CD14-positive monocyte (primary cell): ENCODE measurements at regions not wholly inside any gene's neighbourhood (a gene's known extent, or its start where the extent isn't known, plus 50 kb on each side); places are given as distances from the start of the nearest gene placed in this dataset.

Experiments
- DNase-seq, 3 donors: peaks; one replicate each; pipeline ENCODE4 v3.0.0-alpha.2; 2011 to 2022
- H2AFZ ChIP-seq: 2 replicates; pipeline ENCODE4 v1.6.0; 2012; ENCODE audit warnings: mild to moderate bottlenecking, low read depth, low read length, inconsistent platforms; ENCODE audit not compliant: insufficient read depth, poor library complexity, severe bottlenecking
- H3K27ac ChIP-seq, 2 donors: 1 replicate in 1 of 2; 2 replicates in 1 of 2; pipeline ENCODE4 v1.5.1; 2012 to 2013; ENCODE audit warnings: low read length in 2 of 2, control low read depth in 1 of 2, inconsistent platforms in 1 of 2, low read depth in 1 of 2, mild to moderate bottlenecking in 1 of 2
- H3K27me3 ChIP-seq, 2 donors: one replicate each; pipeline versions ENCODE4 v1.6.0 to v1.6.1; 2011 to 2013; ENCODE audit warnings: low read length in 2 of 2; ENCODE audit not compliant: control insufficient read depth in 2 of 2, insufficient read depth in 2 of 2
- H3K36me3 ChIP-seq, 2 donors: replicated peaks in 1 of 2; 1 replicate in 1 of 2; 2 replicates in 1 of 2; pipeline versions ENCODE4 v1.5.1 to v1.6.1; 2012 to 2013; ENCODE audit warnings: low read length in 2 of 2, control low read depth in 1 of 2, inconsistent platforms in 1 of 2, mild to moderate bottlenecking in 1 of 2; ENCODE audit not compliant: insufficient read depth in 2 of 2, control insufficient read depth in 1 of 2
- H3K4me1 ChIP-seq, 2 donors: 1 replicate in 1 of 2; 2 replicates in 1 of 2; pipeline versions ENCODE4 v1.5.1 to v1.6.1; 2012 to 2013; ENCODE audit warnings: low read length in 2 of 2, control low read depth in 1 of 2, inconsistent platforms in 1 of 2, mild to moderate bottlenecking in 1 of 2, moderate library complexity in 1 of 2; ENCODE audit not compliant: insufficient read depth in 2 of 2, control insufficient read depth in 1 of 2
- H3K4me2 ChIP-seq: replicated peaks from 2 replicates; pipeline ENCODE3; 2012; ENCODE audit warnings: low read length, moderate library complexity, mild to moderate bottlenecking; ENCODE audit not compliant: poor library complexity, severe bottlenecking; ENCODE audit errors: extremely low read depth
- H3K4me3 ChIP-seq, 3 experiments: fragments of 200-600 bp in 1 of 3; sonication (generic) in 1 of 3; replicated peaks in 1 of 3; 1 replicate in 2 of 3; 2 replicates in 1 of 3; pipeline ENCODE4 v1.5.1; 2011 to 2013; ENCODE audit warnings: low read length in 3 of 3, mild to moderate bottlenecking in 3 of 3, control low read depth in 2 of 3, low read depth in 2 of 3, inconsistent platforms in 1 of 3, moderate library complexity in 1 of 3
- H3K79me2 ChIP-seq: 2 replicates; pipeline ENCODE4 v1.6.0; 2012; ENCODE audit warnings: mild to moderate bottlenecking, control low read depth, inconsistent platforms, low read length, moderate library complexity; ENCODE audit not compliant: insufficient read depth
- H3K9ac ChIP-seq: 2 replicates; pipeline ENCODE4 v1.6.0; 2017; ENCODE audit warnings: low read length, mild to moderate bottlenecking; ENCODE audit not compliant: insufficient read depth, poor library complexity, severe bottlenecking
- H3K9me3 ChIP-seq, 2 donors: replicated peaks in 1 of 2; 1 replicate in 1 of 2; 2 replicates in 1 of 2; pipeline versions ENCODE4 v1.5.1 to v1.6.1; 2012 to 2013; ENCODE audit warnings: low read length in 2 of 2, control low read depth in 1 of 2; ENCODE audit not compliant: control insufficient read depth in 1 of 2, insufficient read depth in 1 of 2
- H4K20me1 ChIP-seq: 2 replicates; pipeline ENCODE4 v1.6.0; 2012; ENCODE audit warnings: mild to moderate bottlenecking, low read length, control low read depth, moderate library complexity; ENCODE audit not compliant: insufficient read depth
- H3K27ac Mint-ChIP-seq, 7 donors: one replicate each; pipeline ENCODE4 v1.8.0; 2020; ENCODE audit warnings: mild to moderate bottlenecking in 7 of 7, mixed read lengths in 7 of 7, moderate library complexity in 6 of 7, inconsistent platforms in 2 of 7
- H3K27me3 Mint-ChIP-seq, 3 donors: one replicate each; pipeline ENCODE4 v1.8.0; 2021 to 2022; ENCODE audit warnings: low read depth in 3 of 3, mild to moderate bottlenecking in 3 of 3, mixed read lengths in 3 of 3, moderate library complexity in 3 of 3, inconsistent platforms in 1 of 3
- H3K36me3 Mint-ChIP-seq, 2 donors: one replicate each; pipeline ENCODE4 v1.8.0; 2020; ENCODE audit warnings: mixed read lengths in 2 of 2, inconsistent platforms in 1 of 2, mild to moderate bottlenecking in 1 of 2
- H3K4me1 Mint-ChIP-seq: one replicate; pipeline ENCODE4 v1.8.0; 2020; ENCODE audit warnings: mild to moderate bottlenecking, mixed read lengths
- H3K4me3 Mint-ChIP-seq, 2 donors: one replicate each; pipeline ENCODE4 v1.8.0; 2020; ENCODE audit warnings: mild to moderate bottlenecking in 2 of 2, mixed read lengths in 2 of 2, moderate library complexity in 1 of 2
- H3K9me3 Mint-ChIP-seq, 7 donors: one replicate each; pipeline ENCODE4 v1.8.0; 2020 to 2022; ENCODE audit warnings: mixed read lengths in 7 of 7, mild to moderate bottlenecking in 6 of 7, moderate library complexity in 6 of 7, inconsistent platforms in 2 of 7
- CTCF ChIP-seq: fragments of 200-600 bp; IDR thresholded peaks from one replicate; pipeline ENCODE4 v1.8.0; 2022; ENCODE audit warnings: antibody characterized with exemption, mild to moderate bottlenecking
- WGBS: methylation state at CpG from one replicate; pipeline ENCODE4 v1.1.5; 2013; ENCODE audit warnings: missing lambda C conversion rate; ENCODE audit not compliant: insufficient coverage; 5-methylcytosine and 5-hydroxymethylcytosine counted together
- intact Hi-C, 2 donors: fragments of 100-400 bp; cut with micrococcal nuclease; formaldehyde crosslinking; loops; one replicate each; pipeline versions ENCODE4 v1.15.0 to v1.15.1; 2023

GRCh38 chr3:130827486-130827885 lies 66.4 kb upstream of the ATP2C1 start:
- Histone ChIP-seq H3K4me3 (no peak overlapping the region), H3K9me3 (no peaks in the 10 kb centered on the region), H3K4me1 (peaks cover 0 to 9% of the 10 kb centered on the region in 2 donors), H3K27me3 (no peaks in the 10 kb centered on the region), H3K4me2 (no peak overlapping the region), H3K27ac (no peak overlapping the region), H4K20me1 (no peaks in the 10 kb centered on the region), H3K79me2 (no peaks in the 10 kb centered on the region), H3K36me3 (no peaks in the 10 kb centered on the region), H2AFZ (no peak overlapping the region), H3K9ac (no peak overlapping the region)
- TF ChIP-seq CTCF: no peak
- intact Hi-C loops: no loop called here
- DNase-seq: no peak
- Mint-ChIP-seq H3K27ac (no peak overlapping the region), H3K9me3 (no peaks in the 10 kb centered on the region), H3K27me3 (peaks cover 0 to 2% (median 0%) of the 10 kb centered on the region in 3 donors), H3K4me3 (no peak overlapping the region), H3K36me3 (no peaks in the 10 kb centered on the region), H3K4me1 (peaks cover 12% of the 10 kb centered on the region)
- 96% methylated on average over 9 of the region's 11 CpGs for WGBS

- no peaks in the 10 kb centered on the region for H3K36me3 ChIP-seq
- no peak overlapping the region for H2AFZ ChIP-seq
- Mint-ChIP-seq H3K27me3 (peaks cover 0 to 3% (median 2%) of the 10 kb centered on the region in 3 donors), H3K4me1 (no peaks in the 10 kb centered on the region), H3K9me3 (no peaks in the 10 kb centered on the region), H3K27ac (no peak overlapping the region), H3K4me3 (no peak overlapping the region), H3K36me3 (no peaks in the 10 kb centered on the region)
- no peak for DNase-seq
- no peak overlapping the region for H3K4me3 ChIP-seq
- H3K4me2 ChIP-seq: no peak overlapping the region
- intact Hi-C loops: no loop called here
- no peaks in the 10 kb centered on the region for H3K9me3 ChIP-seq
- H3K27ac ChIP-seq: no peak overlapping the region
- WGBS: 96% methylated on average over 4 of the region's 10 CpGs
- no peaks in the 10 kb centered on the region for H3K79me2 ChIP-seq
- H3K4me1 ChIP-seq: no peaks in the 10 kb centered on the region
- no peak for TF ChIP-seq CTCF
- H4K20me1 ChIP-seq: no peaks in the 10 kb centered on the region
- H3K27me3 ChIP-seq: no peaks in the 10 kb centered on the region
- H3K9ac ChIP-seq: no peak overlapping the region
Observed at GRCh38 chr3:130828948-130829947, 64.6 kb upstream of the ATP2C1 start.
